Tibial nerve (tissue), 3 donors: ENCODE measurements at regions not wholly inside any gene's neighbourhood (a gene's known extent, or its start where the extent isn't known, plus 50 kb on each side); places are given as distances from the start of the nearest gene placed in this dataset.
"Not testable (repeated sequence)": the region's sequence is repeated elsewhere in the genome, so short reads cannot be mapped to it uniquely, and the experiment has no call there.

Source experiments
- CTCF ChIP-seq, 5 experiments: fragments of 200-600 bp in 3 of 5; fragments of 450-650 bp in 2 of 5; sonication (generic) in 3 of 5; IDR thresholded peaks; one replicate each; pipeline ENCODE4 v1.5.1; 2016 to 2019; ENCODE audit warnings: antibody characterized with exemption in 5 of 5, mild to moderate bottlenecking in 3 of 5, moderate library complexity in 2 of 5
- POLR2A ChIP-seq, 2 donors: fragments of 450-650 bp; IDR thresholded peaks; one replicate each; pipeline ENCODE4 v1.6.1; 2017; ENCODE audit warnings: antibody characterized with exemption in 2 of 2, mild to moderate bottlenecking in 2 of 2, moderate library complexity in 2 of 2

GRCh38 chr21:27917966-27918365 lies 951.1 kb upstream of the ADAMTS5 start:
- TF ChIP-seq POLR2A, CTCF (IDR thresholded peaks at IDR 0.05): not testable (repeated sequence)
